DMS 273 (cell line): ENCODE measurements at regions not wholly inside any gene's neighbourhood (a gene's known extent, or its start where the extent isn't known, plus 50 kb on each side); places are given as distances from the start of the nearest gene placed in this dataset.

Experiments used
- DNase-seq: peaks from one replicate; lab custom pipeline; 2025; ENCODE audit not compliant: unreplicated experiment; lab: John Stamatoyannopoulos, UW

DNA sequence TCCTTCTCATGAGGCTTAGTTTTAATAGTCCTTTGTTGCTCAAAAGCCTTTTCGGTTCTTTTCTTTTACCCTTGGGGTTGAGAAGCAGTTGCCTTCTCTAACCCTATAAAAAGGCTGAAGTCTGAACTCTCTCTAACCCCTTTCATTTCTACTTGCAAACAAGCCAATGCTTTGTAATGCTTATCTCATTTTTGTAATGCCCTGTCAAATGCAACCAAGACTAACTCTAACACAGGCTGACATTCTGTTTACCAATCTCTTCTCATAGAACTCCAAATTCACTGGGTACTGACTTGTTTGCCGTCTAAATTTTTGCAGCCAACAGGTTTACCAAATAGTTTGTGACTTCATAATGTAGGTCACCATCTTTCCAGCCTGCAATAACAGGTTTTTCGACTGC lies 233.9 kb upstream of the SNX7 start:
- DNase-seq, result no peak

DNA sequence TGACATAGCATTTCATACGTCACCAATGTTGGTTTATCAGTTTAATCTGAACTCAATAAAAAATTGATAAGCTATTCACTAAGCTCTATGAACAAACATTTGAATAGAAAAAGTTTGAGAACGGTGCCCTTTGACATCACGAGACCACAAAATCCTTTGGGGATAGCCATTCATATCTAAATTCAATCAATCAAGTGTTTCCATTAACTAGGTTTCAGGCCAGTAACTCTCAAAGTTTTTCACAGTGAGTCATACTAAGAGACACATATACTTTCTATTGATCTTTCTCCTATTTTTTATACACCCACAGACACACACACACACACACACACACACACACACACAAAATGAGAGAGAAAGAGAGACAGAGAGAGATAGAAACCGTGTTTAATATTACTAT lies 235.4 kb upstream of the SNX7 start:
- no peak for DNase-seq

DNA sequence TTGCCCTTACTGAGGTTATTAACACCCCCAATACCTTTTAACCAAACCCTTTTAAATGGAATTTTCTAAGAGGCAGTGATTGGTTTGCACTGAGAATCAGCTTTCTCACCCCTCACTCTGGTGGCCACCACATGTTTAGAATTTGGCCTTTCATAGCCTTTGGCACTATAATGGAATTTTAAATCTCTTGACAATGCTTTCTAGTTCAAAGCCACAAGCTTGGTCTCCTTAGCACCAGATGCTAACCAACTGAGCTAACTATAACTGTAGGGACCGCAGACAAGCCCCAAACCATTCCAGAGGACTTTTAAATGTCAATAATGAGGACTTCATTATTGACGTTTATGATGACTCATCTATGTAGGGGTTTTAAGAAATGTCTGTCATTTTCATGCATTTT lies 238.7 kb upstream of the SNX7 start:
- no peak for DNase-seq

DNA sequence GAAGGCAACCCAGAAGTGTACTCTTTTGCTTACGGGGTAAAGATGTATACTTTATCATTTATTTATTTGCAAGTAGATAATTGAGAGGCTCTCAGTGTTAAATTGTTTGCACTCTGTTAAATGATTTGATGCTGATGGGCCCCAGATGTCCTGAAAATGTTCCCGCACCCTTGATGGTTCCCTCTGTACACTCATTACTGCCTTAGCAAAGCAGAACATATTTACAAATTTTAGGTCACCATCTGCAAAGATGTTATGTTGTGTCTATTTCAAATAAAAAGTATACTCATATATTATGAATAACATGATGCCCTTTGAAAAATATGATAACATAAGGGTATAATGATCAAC lies 240.5 kb upstream of the SNX7 start:
- no peak for DNase-seq

GRCh38 chr1:98420376-98421084 lies 241.0 kb upstream of the SNX7 start:
- DNase-seq, result no peak

- no peak for DNase-seq
Measured at GRCh38 chr1:98417820-98418219, 243.7 kb upstream of the SNX7 start.

DNA sequence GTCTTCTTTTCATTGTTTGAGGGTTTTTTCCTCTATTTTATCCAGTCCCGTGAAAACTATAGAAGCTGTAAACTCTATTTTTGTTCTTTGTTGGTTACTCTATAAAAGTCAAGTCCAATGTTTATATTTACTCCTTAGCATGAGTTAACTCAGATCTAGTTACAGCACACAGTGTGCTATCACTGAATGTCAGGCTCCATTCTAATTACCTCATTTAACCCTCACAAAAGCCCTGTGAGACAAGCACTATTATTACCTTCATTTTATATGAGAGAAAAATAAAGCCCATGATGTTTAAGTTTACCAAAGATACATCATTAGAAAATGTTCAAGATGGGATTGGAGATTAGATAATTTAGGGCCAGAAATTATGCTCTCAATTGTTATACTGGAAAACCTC lies 251.4 kb upstream of the SNX7 start:
- DNase-seq, result no peak

- DNase-seq, result no peak
Measured at GRCh38 chr1:98406352-98407088, 255.0 kb upstream of the SNX7 start.

DNA sequence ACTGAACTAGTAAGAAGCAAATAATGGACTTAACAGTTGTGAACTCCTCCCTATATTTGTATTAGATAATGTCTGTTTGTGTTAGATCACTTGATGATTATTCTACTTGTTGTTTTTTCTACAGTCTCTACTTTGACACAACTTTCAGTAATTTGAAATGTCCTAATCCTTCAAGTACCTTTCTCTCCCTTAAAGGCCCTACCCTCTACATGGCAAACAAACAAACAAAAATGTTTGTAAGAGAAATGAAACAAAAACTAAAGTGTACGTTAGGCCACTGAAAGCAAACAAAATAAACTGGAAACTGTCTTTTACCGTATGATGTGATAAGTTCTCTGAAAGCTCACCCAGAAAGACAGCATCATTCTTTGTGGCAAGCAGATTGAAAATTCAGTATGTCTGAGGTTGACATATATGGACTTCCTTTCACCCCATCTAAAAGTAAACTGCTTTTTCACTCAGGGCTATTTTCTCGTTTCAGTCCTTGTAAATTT lies 255.9 kb upstream of the SNX7 start:
- no peak for DNase-seq

GRCh38 chr1:98404866-98405265 lies 256.7 kb upstream of the SNX7 start:
- DNase-seq, result no peak

- DNase-seq, result no peak
Measured at GRCh38 chr1:98403963-98404480, 257.5 kb upstream of the SNX7 start.

DNA sequence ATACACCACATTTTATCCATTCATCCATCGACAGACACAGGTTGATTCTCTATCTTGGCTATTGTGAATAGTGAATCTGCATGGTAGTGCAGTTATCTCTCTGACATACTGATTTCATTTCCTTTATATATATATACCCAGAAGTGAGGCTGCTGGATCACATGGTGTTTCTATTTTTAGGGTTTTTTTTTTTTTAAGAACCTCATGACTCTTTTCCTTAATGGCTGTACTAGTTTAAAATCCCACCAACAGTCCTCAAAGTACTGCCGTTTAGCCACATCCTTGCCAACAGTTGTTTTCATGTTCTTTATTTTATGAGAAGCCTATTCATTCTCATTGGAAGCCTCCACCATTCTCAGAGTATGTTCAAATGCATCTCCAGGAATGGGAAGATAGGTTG lies 258.7 kb upstream of the SNX7 start:
- no peak for DNase-seq

GRCh38 chr1:98400446-98400845 lies 261.1 kb upstream of the SNX7 start:
- DNase-seq, result no peak

DNA sequence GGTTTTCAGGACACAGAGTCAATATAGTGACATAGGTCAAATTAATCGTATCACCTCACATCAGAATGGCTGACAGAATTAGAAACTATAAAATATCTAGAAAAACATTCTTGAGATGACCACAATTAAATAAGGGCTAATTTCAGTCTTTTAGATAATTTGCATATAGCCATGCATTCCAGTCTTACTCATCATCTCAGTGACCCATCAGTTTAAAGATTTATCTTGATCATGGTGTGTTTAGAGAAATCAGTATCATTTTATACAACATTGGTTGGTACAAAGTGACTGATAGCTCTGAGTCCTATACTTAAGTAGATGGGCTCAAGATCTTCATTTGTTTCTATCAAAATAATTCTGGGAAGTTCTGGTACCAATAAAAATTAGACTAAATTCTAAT lies 262.3 kb upstream of the SNX7 start:
- DNase-seq, result no peak

GRCh38 chr1:98398649-98399048 lies 262.9 kb upstream of the SNX7 start:
- DNase-seq, result no peak

- DNase-seq, result peak; percentile 7
Measured at GRCh38 chr1:98398092-98398491, 263.4 kb upstream of the SNX7 start.

- no peak for DNase-seq
Measured at GRCh38 chr1:98393719-98394118, 267.8 kb upstream of the SNX7 start.

DNA sequence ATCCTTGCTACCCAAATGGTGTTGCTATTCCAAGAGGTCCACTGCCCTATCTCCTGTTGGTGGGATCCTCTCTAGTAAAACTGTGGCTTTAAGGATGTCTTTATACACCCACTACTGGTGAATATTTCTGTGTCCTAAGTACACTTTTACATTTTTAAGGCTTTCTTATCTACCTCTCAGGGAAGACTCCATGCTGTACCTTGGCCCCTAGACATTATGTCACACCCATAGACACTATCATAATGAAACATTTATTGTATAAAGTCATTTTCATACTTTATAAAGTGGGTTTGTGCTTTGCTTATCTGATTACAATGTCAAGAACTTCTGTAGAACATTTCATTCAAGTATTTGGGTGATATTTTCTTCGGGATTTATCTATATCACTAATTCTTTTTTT lies 270.3 kb upstream of the SNX7 start:
- no peak for DNase-seq

GRCh38 chr1:98389809-98390208 lies 271.7 kb upstream of the SNX7 start:
- no peak for DNase-seq

DNA sequence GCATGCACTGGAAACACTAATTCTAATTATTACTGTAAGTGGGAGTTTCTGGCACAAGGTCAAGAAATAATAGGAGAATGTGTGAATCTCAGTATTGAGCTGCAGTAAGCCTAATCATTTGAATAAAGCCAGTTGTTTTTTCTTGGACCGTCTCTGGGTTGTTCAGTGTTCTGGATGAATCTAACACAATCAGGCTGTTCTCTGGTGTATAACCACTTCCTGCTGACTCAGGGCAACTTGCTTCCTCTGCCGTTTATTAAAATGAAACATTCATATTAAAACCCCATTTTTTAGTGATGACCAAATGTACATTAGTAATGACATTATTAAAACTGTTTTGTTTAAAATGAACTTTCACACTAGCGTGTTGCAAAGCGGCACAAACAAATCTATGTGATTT lies 273.1 kb upstream of the SNX7 start:
- peak; percentile 8 for DNase-seq

DNA sequence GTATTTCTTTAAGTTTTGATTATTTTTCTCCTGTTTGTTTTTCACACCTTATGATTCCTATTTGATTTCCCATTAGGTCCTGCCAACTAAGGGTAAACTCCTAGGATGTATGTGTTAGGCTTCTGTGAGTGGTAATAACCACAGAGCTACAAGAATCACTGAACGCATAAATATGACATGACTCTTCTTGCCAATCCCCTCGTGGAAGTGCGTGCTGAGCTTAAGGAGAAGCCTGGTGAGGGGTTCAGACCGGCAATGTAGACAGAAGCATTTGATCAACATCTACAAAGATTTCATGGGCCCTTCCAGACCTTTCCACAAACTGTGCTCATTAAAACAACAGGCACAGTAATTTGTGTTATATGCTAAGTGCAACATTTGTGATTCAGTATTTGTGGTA lies 273.8 kb upstream of the SNX7 start:
- DNase-seq, result no peak

DNA sequence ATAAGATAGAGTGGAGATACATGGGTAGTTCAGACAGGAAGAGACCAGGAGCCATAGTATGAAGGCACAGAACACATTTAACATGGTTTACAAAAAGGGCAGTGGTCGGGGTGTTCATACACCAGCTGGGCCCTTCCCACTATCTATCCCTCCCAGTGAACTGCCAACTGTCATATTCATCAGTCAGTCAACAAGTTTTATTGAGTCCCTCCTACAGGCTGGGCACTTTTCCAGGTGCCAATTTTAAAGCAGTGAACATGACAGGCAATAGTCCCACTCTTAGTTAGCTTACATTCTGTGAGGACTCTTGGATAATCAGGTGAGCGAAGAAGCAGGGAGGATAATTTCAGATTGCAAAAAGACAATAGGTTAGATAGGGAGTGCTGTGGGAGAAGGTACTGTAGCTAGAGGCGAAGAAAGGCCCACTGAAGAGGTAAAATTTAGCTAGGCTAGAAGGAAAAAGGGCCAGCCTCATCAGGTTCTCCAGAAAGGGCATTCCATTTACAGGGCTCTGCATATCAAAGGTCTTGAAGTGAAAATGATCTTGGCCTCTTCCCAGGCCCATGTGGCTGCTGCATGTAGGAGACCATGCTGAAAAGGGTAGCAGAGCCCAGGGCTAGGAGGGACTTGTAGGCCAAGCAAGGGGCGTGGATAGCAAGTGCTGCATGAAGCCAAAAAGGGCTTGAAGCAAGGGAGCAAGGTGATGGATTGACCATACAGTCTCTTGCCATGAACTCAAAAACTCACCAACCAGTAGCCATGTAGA lies 274.7 kb upstream of the SNX7 start:
- DNase-seq, result peak; percentile 44
